CD4-positive, alpha-beta T cell (primary cell): ENCODE measurements at regions not wholly inside any gene's neighbourhood (a gene's known extent, or its start where the extent isn't known, plus 50 kb on each side); places are given as distances from the start of the nearest gene placed in this dataset.

Source experiments
- ATAC-seq: fragments of 200-7000 bp; cut with Tn5 transposase; one replicate; pipeline ENCODE4 v1.10.0; 2022; ENCODE audit warnings: mild to moderate bottlenecking; ENCODE audit not compliant: poor library complexity
- CTCF ChIA-PET: fragments of 350-600 bp; sonication (Branson Sonifier 250); formaldehyde crosslinking; loops from one replicate; lab custom pipeline; 2021; ENCODE audit warnings: antibody characterized with exemption, inconsistent platforms; lab: Charles Lee
- POLR2A ChIA-PET: fragments of 350-600 bp; sonication (Branson Sonifier 250); formaldehyde crosslinking; loops from one replicate; lab custom pipeline; 2021; ENCODE audit warnings: antibody characterized with exemption, inconsistent platforms; lab: Charles Lee
- DNase-seq, 14 experiments: peaks; one replicate each; pipeline ENCODE4 v3.0.0-alpha.2; 2013 to 2020; ENCODE audit warnings: mixed read lengths in 2 of 14
- H3K27ac ChIP-seq, 2 donors: one replicate each; pipeline versions ENCODE4 v1.5.1 to v1.7.0; 2013; ENCODE audit warnings: low read length in 2 of 2, low read depth in 1 of 2, mild to moderate bottlenecking in 1 of 2
- H3K27me3 ChIP-seq, 2 experiments: 1 replicate in 1 of 2; 2 replicates in 1 of 2; pipeline versions ENCODE4 v1.6.1 to v1.7.0; 2013; ENCODE audit warnings: low read length in 2 of 2, control low read depth in 1 of 2, mild to moderate bottlenecking in 1 of 2, moderate library complexity in 1 of 2; ENCODE audit not compliant: insufficient read depth in 2 of 2, control insufficient read depth in 1 of 2
- H3K36me3 ChIP-seq: one replicate; pipeline ENCODE4 v1.6.1; 2013; ENCODE audit warnings: low read length, control low read depth; ENCODE audit not compliant: insufficient read depth
- H3K4me1 ChIP-seq: one replicate; pipeline ENCODE4 v1.6.1; 2013; ENCODE audit warnings: low read length, control low read depth; ENCODE audit not compliant: insufficient read depth
- H3K4me3 ChIP-seq: one replicate; pipeline ENCODE4 v1.5.1; 2013; ENCODE audit warnings: mild to moderate bottlenecking, low read length, moderate library complexity
- H3K9me3 ChIP-seq, 2 experiments: 1 replicate in 1 of 2; 2 replicates in 1 of 2; pipeline versions ENCODE4 v1.6.1 to v1.7.0; 2013; ENCODE audit warnings: low read length in 2 of 2, mild to moderate bottlenecking in 2 of 2, control low read depth in 1 of 2, moderate library complexity in 1 of 2; ENCODE audit not compliant: control insufficient read depth in 1 of 2, insufficient read depth in 1 of 2
- H3K27ac Mint-ChIP-seq: one replicate; pipeline ENCODE4 v1.8.0; 2020; ENCODE audit warnings: mixed read lengths
- H3K27me3 Mint-ChIP-seq: one replicate; pipeline ENCODE4 v1.8.0; 2021; ENCODE audit warnings: mixed read lengths
- H3K36me3 Mint-ChIP-seq: one replicate; pipeline ENCODE4 v1.8.0; 2021; ENCODE audit warnings: low read depth, mixed read lengths
- H3K4me1 Mint-ChIP-seq: one replicate; pipeline ENCODE4 v1.8.0; 2021; ENCODE audit warnings: low read depth, mixed read lengths
- H3K4me3 Mint-ChIP-seq: one replicate; pipeline ENCODE4 v1.8.0; 2020; ENCODE audit warnings: mild to moderate bottlenecking, mixed read lengths
- H3K9me3 Mint-ChIP-seq: one replicate; pipeline ENCODE4 v1.8.0; 2020; ENCODE audit warnings: mixed read lengths
- intact Hi-C, 2 experiments: fragments of 100-400 bp; cut with DNase I in 1 of 2; cut with micrococcal nuclease in 1 of 2; formaldehyde crosslinking; loops; one replicate each; pipeline versions ENCODE4 v1.15.1 to v1.9.0; 2023 to 2025; cut with DNase I, micrococcal nuclease
- TF ChIP-seq, protein P1 (sequence below): fragments of 200-600 bp; IDR thresholded peaks from one replicate; pipeline ENCODE4 v1.8.0; 2022; ENCODE audit warnings: antibody characterized with exemption, mild to moderate bottlenecking

DNA sequence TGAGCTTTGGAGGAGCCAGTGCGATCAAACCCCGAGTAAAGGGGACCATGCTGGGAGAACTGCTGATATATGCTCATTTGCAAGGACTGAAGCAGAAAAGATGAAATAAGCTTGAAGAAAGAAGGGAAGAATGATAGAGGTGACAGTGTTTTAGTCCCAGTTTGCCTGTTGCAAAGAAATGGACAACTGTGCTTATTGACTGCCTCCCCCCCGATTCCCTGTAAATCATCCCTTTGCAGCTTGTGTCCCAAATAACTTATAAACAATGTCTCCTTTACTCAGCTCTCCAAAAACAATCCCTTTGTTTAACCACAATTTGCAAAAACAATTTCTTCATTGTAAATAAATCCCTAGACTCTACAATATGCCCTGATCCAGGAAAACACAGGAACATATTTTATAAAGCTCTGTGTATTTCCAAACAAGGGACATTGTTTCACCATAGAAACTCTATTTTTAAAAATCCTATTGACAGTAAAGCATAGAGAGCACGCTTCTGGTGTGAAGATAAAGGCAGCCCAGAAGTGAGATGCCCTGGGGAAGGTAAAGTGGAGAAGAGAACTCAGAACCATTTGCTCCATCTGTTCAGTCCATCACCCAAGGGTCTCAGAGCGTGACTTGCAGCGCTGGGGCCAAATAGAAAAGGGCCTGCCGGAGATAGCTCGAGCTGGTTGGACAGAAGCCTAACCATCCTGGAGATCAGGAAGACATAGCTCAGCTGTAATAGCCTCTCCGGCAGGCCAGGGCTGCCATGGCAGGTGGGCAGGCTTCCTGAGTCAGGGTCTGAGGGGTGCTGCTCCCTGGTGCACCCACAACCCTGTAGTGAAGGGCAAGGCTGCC, 280.5 kb downstream of the WDR11 start:
- Histone ChIP-seq H3K4me1 (no peaks in the 10 kb centered on the region), H3K27me3 (no peaks in the 10 kb centered on the region), H3K9me3 (peaks cover 0 to 10% of the 10 kb centered on the region in 2 experiments), H3K4me3 (no peak overlapping the region), H3K27ac (no peak overlapping the region), H3K36me3 (no peaks in the 10 kb centered on the region)
- ChIA-PET POLR2A (no interaction called here), CTCF (no interaction called here)
- no peaks in the 10 kb centered on the region for H3K27me3 Mint-ChIP-seq
- ATAC-seq (no peak), DNase-seq (no peak)
- H3K4me3 Mint-ChIP-seq = no peak overlapping the region
- intact Hi-C loops = no loop called here
- TF ChIP-seq, protein P1, sequence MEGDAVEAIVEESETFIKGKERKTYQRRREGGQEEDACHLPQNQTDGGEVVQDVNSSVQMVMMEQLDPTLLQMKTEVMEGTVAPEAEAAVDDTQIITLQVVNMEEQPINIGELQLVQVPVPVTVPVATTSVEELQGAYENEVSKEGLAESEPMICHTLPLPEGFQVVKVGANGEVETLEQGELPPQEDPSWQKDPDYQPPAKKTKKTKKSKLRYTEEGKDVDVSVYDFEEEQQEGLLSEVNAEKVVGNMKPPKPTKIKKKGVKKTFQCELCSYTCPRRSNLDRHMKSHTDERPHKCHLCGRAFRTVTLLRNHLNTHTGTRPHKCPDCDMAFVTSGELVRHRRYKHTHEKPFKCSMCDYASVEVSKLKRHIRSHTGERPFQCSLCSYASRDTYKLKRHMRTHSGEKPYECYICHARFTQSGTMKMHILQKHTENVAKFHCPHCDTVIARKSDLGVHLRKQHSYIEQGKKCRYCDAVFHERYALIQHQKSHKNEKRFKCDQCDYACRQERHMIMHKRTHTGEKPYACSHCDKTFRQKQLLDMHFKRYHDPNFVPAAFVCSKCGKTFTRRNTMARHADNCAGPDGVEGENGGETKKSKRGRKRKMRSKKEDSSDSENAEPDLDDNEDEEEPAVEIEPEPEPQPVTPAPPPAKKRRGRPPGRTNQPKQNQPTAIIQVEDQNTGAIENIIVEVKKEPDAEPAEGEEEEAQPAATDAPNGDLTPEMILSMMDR = no peak
- no peaks in the 10 kb centered on the region for H3K36me3 Mint-ChIP-seq
- H3K27ac Mint-ChIP-seq = no peak overlapping the region
- no peaks in the 10 kb centered on the region for H3K9me3 Mint-ChIP-seq
- H3K4me1 Mint-ChIP-seq = no peaks in the 10 kb centered on the region

DNA sequence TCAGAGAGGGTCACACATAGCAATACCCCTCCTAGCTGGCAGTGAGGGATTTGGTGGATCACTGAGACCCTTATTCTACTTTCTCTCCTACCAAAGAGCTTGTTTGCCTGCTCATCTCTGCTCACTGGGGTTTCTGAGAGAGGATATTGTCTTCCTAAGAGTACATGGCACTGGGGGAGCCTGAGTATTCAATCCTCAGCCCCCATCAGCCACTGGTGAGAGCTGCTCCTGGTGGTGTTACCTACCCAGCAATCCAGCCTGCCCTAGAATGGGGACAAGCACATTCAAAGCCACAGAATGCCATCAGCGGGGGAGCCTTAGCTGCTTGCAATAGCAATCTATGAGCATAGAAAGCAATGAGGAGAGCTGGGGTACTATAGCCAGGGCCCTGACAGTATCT, 281.1 kb downstream of the WDR11 start:
- H3K36me3 Mint-ChIP-seq = no peaks in the 10 kb centered on the region
- POLR2A ChIA-PET = no interaction called here
- CTCF ChIA-PET = no interaction called here
- intact Hi-C loops = no loop called here
- Histone ChIP-seq H3K27ac (no peak overlapping the region), H3K27me3 (no peaks in the 10 kb centered on the region), H3K36me3 (no peaks in the 10 kb centered on the region), H3K9me3 (peaks cover 0 to 10% of the 10 kb centered on the region in 2 experiments), H3K4me1 (no peaks in the 10 kb centered on the region), H3K4me3 (no peak overlapping the region)
- no peaks in the 10 kb centered on the region for H3K27me3 Mint-ChIP-seq
- no peaks in the 10 kb centered on the region for H3K9me3 Mint-ChIP-seq
- ATAC-seq (no peak), DNase-seq (no peak)
- TF ChIP-seq, protein P1 = no peak
- no peaks in the 10 kb centered on the region for H3K4me1 Mint-ChIP-seq
- H3K4me3 Mint-ChIP-seq = no peak overlapping the region
- no peak overlapping the region for H3K27ac Mint-ChIP-seq

DNA sequence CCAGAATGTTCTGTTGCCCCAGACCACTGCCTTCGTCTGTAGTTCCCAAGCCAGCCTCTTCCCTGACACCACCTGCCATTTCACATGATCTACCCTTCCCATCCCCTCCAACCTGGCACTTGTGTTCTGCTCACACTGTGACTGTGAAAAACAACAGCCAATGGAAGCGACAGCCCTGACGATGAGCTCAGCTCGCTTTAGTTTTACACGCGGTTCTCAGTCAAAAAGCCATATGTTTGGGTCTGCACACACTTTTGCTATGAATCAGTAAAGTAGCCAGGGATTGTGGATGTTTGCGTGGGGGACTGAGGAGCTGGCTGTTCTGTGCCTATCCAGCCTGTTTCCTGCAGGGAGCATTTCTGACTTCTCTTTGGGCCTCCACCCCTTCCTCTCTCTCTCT, 282.7 kb downstream of the WDR11 start:
- no peak overlapping the region for H3K27ac Mint-ChIP-seq
- Histone ChIP-seq H3K4me3 (no peak overlapping the region), H3K27ac (no peak overlapping the region), H3K36me3 (no peaks in the 10 kb centered on the region), H3K9me3 (peaks cover 0 to 10% of the 10 kb centered on the region in 2 experiments), H3K4me1 (no peaks in the 10 kb centered on the region), H3K27me3 (no peaks in the 10 kb centered on the region)
- no peaks in the 10 kb centered on the region for H3K36me3 Mint-ChIP-seq
- ATAC-seq = no peak
- H3K27me3 Mint-ChIP-seq = no peaks in the 10 kb centered on the region
- intact Hi-C loops = no loop called here
- POLR2A ChIA-PET = no interaction called here
- CTCF ChIA-PET = no interaction called here
- no peak overlapping the region for H3K4me3 Mint-ChIP-seq
- no peaks in the 10 kb centered on the region for H3K4me1 Mint-ChIP-seq
- no peaks in the 10 kb centered on the region for H3K9me3 Mint-ChIP-seq
- TF ChIP-seq, protein P1 = no peak
- no peak for DNase-seq
